Keratinocyte (primary cell): ENCODE measurements at regions not wholly inside any gene's neighbourhood (a gene's known extent, or its start where the extent isn't known, plus 50 kb on each side); places are given as distances from the start of the nearest gene placed in this dataset.

Experiments
- DNase-seq: peaks from one replicate; pipeline ENCODE4 v3.0.0-alpha.2; 2011; ENCODE audit warnings: low read depth, missing footprints, low spot score
- FAIRE-seq: peaks from 2 replicates; lab custom pipeline; 2011; peaks lifted over from hg19 to GRCh38; lab: Jason Lieb, UNC
- H2AFZ ChIP-seq: 2 replicates; pipeline ENCODE4 v1.6.0; 2012; ENCODE audit warnings: low read length, control low read depth, inconsistent platforms; ENCODE audit not compliant: control insufficient read depth
- H3K27ac ChIP-seq: 2 replicates; pipeline ENCODE4 v1.5.1; 2011; ENCODE audit warnings: low read length; ENCODE audit not compliant: control insufficient read depth, insufficient read depth
- H3K27me3 ChIP-seq: 3 replicates; pipeline ENCODE4 v1.6.0; 2011; ENCODE audit warnings: low read length; ENCODE audit not compliant: control insufficient read depth, insufficient read depth; ENCODE audit errors: extremely low read depth
- H3K36me3 ChIP-seq, 2 experiments: 2 replicates in 1 of 2; 3 replicates in 1 of 2; pipeline ENCODE4 v1.5.1; 2011; ENCODE audit warnings: low read length in 2 of 2, mild to moderate bottlenecking in 1 of 2; ENCODE audit not compliant: control insufficient read depth in 2 of 2, insufficient read depth in 2 of 2; ENCODE audit errors: extremely low read depth in 1 of 2
- H3K4me1 ChIP-seq: 3 replicates; pipeline ENCODE4 v1.5.1; 2011; ENCODE audit warnings: low read length; ENCODE audit not compliant: control insufficient read depth, insufficient read depth; ENCODE audit errors: extremely low read depth
- H3K4me2 ChIP-seq: 3 replicates; pipeline ENCODE4 v1.6.0; 2011; ENCODE audit warnings: low read depth, low read length; ENCODE audit not compliant: control insufficient read depth, insufficient read depth; ENCODE audit errors: extremely low read depth
- H3K4me3 ChIP-seq, 3 experiments: fragments of 200-600 bp in 1 of 3; sonication (generic) in 1 of 3; 2 replicates in 2 of 3; 3 replicates in 1 of 3; pipeline ENCODE4 v1.5.1; 2011 to 2016; ENCODE audit warnings: low read length in 3 of 3, mild to moderate bottlenecking in 3 of 3, control low read depth in 2 of 3, inconsistent platforms in 1 of 3, low read depth in 1 of 3, mixed read lengths in 1 of 3, mixed run types in 1 of 3, moderate library complexity in 1 of 3; ENCODE audit not compliant: control insufficient read depth in 2 of 3, insufficient read depth in 2 of 3; ENCODE audit errors: extremely low read depth in 1 of 3
- H3K79me2 ChIP-seq: 2 replicates; pipeline ENCODE4 v1.6.0; 2012; ENCODE audit warnings: low read length; ENCODE audit not compliant: control insufficient read depth, insufficient read depth
- H3K9ac ChIP-seq: 3 replicates; pipeline ENCODE4 v1.6.0; 2011; ENCODE audit warnings: low read length; ENCODE audit not compliant: control insufficient read depth, insufficient read depth; ENCODE audit errors: extremely low read depth
- H3K9me1 ChIP-seq: 3 replicates; pipeline ENCODE4 v1.6.0; 2011; ENCODE audit warnings: low read length; ENCODE audit not compliant: control insufficient read depth, insufficient read depth; ENCODE audit errors: extremely low read depth
- H3K9me3 ChIP-seq: 2 replicates; pipeline ENCODE4 v1.5.1; 2012; ENCODE audit warnings: low read depth, low read length; ENCODE audit not compliant: control insufficient read depth
- H4K20me1 ChIP-seq: 3 replicates; pipeline ENCODE4 v1.6.0; 2011; ENCODE audit warnings: low read length; ENCODE audit not compliant: control insufficient read depth, insufficient read depth; ENCODE audit errors: extremely low read depth
- CTCF ChIP-seq, 3 experiments: IDR thresholded peaks in 1 of 3; conservative IDR thresholded peaks in 1 of 3; optimal IDR thresholded peaks in 1 of 3; 2 replicates in 2 of 3; 3 replicates in 1 of 3; pipeline versions ENCODE3 to v1.5.1; 2011; ENCODE audit warnings: low read length in 3 of 3, mild to moderate bottlenecking in 3 of 3, moderate library complexity in 2 of 3, control low read depth in 1 of 3, inconsistent platforms in 1 of 3; ENCODE audit not compliant: insufficient read depth in 2 of 3; ENCODE audit errors: extremely low read depth in 1 of 3
- EZH2 ChIP-seq: IDR thresholded peaks from one replicate; pipeline ENCODE4 v1.6.1; 2012; ENCODE audit warnings: inconsistent platforms, mild to moderate bottlenecking, low read length, moderate library complexity
- dilution Hi-C: fragments of 300-500 bp; cut with MboI; formaldehyde crosslinking; loops from one replicate; pipeline ENCODE4 v1.7.0; 2020; ENCODE audit warnings: low sequenced_read_pairs; ENCODE audit not compliant: extremely low pct_ligation_motif_present

DNA sequence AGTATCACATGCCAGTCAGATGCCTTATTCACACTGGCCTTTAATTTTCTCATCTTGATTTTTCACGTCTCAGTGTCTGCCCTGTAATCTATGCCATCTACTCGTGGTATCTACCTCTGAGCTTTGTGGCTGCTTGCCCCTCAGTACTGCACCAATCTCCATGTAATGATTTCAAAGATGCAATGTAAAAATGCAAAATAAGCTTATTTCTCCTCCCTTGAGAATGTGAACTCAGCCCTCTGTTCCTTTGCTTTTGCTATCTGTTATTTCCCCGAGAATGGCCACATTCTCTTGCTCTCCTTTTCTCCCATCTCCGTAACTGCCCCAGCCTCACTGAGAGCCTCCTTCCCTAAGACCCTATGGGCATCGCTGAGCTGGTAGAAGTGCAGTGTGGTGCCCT lies 317.5 kb downstream of the SFMBT2 start:
- Histone ChIP-seq H3K4me1 (peaks cover 3% of the 10 kb centered on the region), H3K4me2 (no peak overlapping the region), H2AFZ (no peak overlapping the region), H3K4me3 (no peak overlapping the region), H3K79me2 (no peaks in the 10 kb centered on the region), H3K9ac (no peak overlapping the region), H3K36me3 (no peaks in the 10 kb centered on the region), H3K27ac (no peak overlapping the region), H3K27me3 (no peaks in the 10 kb centered on the region), H3K9me3 (no peaks in the 10 kb centered on the region), H4K20me1 (no peaks in the 10 kb centered on the region), H3K9me1 (no peaks in the 10 kb centered on the region)
- dilution Hi-C loops: no loop called here
- FAIRE-seq: no peak
- DNase-seq: no peak
- TF ChIP-seq EZH2 (no peak), CTCF (optimal IDR thresholded peaks at IDR 0.05 in 1 of 3, IDR thresholded peaks at IDR 0.05 in 1 of 3, conservative IDR thresholded peaks at IDR 0.05 in 1 of 3; ENCODE audit: extremely low read depth in 1 of 3, insufficient read depth in 2 of 3, low read length in 3 of 3) (no peak)

GRCh38 chr10:7092603-7093002 lies 318.2 kb downstream of the SFMBT2 start:
- no peak for FAIRE-seq
- H3K79me2 ChIP-seq: no peaks in the 10 kb centered on the region
- H3K9me1 ChIP-seq: no peaks in the 10 kb centered on the region
- no peaks in the 10 kb centered on the region for H3K36me3 ChIP-seq
- H3K27me3 ChIP-seq: no peaks in the 10 kb centered on the region
- dilution Hi-C loops: no loop called here
- no peak for TF ChIP-seq CTCF (optimal IDR thresholded peaks at IDR 0.05 in 1 of 3, IDR thresholded peaks at IDR 0.05 in 1 of 3, conservative IDR thresholded peaks at IDR 0.05 in 1 of 3; ENCODE audit: extremely low read depth in 1 of 3, insufficient read depth in 2 of 3, low read length in 3 of 3)
- peaks cover 3% of the 10 kb centered on the region for H3K4me1 ChIP-seq
- no peaks in the 10 kb centered on the region for H4K20me1 ChIP-seq
- no peak overlapping the region for H3K4me2 ChIP-seq
- H3K9ac ChIP-seq: no peak overlapping the region
- no peak overlapping the region for H3K27ac ChIP-seq
- H3K9me3 ChIP-seq: no peaks in the 10 kb centered on the region
- H3K4me3 ChIP-seq: no peak overlapping the region
- no peak overlapping the region for H2AFZ ChIP-seq
- no peak for DNase-seq
